OCI-LY3 (cell line): ENCODE measurements at regions not wholly inside any gene's neighbourhood (a gene's known extent, or its start where the extent isn't known, plus 50 kb on each side); places are given as distances from the start of the nearest gene placed in this dataset.

Experiments used
- EZH2phosphoT487 ChIP-seq: fragments of 200-600 bp; shearing (Covaris generic); IDR thresholded peaks from 2 replicates; pipeline ENCODE4 v1.6.1; 2018; ENCODE audit warnings: antibody characterized with exemption, mixed run types, low read depth
- TF ChIP-seq, protein P1 (sequence below): fragments of 200-600, 300-600 bp; sonication (generic); IDR thresholded peaks from 2 replicates; pipeline ENCODE4 v1.5.1; 2014; ENCODE audit warnings: antibody characterized with exemption, low read length, low read depth

DNA sequence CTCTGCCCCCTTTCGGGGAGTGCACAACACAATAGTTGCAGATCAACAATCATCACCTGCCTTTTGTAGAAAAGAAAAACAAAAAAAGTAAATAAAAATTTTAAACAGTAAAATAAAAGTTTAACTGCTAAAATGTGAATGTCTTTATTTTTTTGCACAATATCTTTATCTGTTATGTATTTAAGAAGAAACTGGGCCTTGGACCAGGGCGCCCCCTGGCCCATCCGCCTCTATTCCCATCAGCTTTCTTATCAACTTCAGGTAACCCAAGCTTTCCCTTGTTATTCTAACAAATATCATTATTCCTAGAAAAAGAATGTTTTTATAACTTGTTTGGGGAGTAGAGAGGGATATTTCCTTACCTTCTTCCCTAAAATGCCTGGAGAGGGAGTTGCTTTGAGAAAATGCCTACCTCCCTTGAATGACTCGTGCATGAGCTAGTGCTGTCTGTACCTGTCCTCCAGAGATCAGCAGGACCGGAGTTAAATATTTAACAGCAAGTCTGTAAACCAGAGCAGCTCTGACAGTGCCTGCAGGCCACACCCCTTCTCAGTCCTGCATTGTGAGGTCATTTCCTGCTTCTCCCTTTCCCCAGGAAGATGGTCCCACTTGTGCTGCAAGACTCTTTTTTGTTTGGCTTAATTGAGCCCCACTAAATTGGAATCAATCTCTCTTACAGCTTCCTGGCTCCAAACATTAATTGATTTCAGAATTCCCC lies 192.8 kb upstream of the RGS6 start:
- TF ChIP-seq, protein P1, sequence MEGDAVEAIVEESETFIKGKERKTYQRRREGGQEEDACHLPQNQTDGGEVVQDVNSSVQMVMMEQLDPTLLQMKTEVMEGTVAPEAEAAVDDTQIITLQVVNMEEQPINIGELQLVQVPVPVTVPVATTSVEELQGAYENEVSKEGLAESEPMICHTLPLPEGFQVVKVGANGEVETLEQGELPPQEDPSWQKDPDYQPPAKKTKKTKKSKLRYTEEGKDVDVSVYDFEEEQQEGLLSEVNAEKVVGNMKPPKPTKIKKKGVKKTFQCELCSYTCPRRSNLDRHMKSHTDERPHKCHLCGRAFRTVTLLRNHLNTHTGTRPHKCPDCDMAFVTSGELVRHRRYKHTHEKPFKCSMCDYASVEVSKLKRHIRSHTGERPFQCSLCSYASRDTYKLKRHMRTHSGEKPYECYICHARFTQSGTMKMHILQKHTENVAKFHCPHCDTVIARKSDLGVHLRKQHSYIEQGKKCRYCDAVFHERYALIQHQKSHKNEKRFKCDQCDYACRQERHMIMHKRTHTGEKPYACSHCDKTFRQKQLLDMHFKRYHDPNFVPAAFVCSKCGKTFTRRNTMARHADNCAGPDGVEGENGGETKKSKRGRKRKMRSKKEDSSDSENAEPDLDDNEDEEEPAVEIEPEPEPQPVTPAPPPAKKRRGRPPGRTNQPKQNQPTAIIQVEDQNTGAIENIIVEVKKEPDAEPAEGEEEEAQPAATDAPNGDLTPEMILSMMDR = peak; percentile 25; the same call in 1 of the 2 replicates
- TF ChIP-seq EZH2phosphoT487 = no peak
